GM19397 (cell line): ENCODE measurements at regions not wholly inside any gene's neighbourhood (a gene's known extent, or its start where the extent isn't known, plus 50 kb on each side); places are given as distances from the start of the nearest gene placed in this dataset.
"Not testable (repeated sequence)": the region's sequence is repeated elsewhere in the genome, so short reads cannot be mapped to it uniquely, and the experiment has no call there.

ENCODE experiments used
- ATAC-seq: cut with Tn5 transposase; IDR thresholded peaks from one replicate; pipeline ENCODE4 v1.9.1; 2021; ENCODE audit warnings: mild to moderate bottlenecking, moderate library complexity; ENCODE audit not compliant: unreplicated experiment

GRCh38 chr12:31162896-31163560 is 89.4 kb downstream of the DDX11 start:
- ATAC-seq: not testable (repeated sequence)

- ATAC-seq: not testable (repeated sequence)
Observed at GRCh38 chr12:31174293-31174692, 100.6 kb downstream of the DDX11 start.

- ATAC-seq: not testable (repeated sequence)
Observed at GRCh38 chr12:31177514-31177913, 103.9 kb downstream of the DDX11 start.

DNA sequence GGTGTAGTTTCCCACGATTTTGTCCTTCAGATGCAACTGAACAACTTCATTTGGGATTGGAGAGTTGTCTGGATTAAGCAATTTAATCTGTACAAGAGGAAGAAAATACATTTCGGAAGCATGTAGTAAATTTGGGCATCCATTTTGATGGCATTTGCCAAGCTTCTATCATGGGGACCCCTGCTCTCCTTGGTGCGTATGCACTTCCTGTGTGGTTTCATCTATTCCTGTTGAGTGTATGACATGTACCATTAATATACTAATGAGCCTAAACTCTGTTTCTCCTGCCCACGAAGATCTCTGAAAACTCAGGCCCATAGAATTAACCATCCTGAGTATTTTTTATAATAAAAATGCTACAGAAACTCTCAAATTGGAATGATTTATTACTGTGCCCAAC is 105.2 kb downstream of the DDX11 start:
- ATAC-seq: not testable (repeated sequence)

DNA sequence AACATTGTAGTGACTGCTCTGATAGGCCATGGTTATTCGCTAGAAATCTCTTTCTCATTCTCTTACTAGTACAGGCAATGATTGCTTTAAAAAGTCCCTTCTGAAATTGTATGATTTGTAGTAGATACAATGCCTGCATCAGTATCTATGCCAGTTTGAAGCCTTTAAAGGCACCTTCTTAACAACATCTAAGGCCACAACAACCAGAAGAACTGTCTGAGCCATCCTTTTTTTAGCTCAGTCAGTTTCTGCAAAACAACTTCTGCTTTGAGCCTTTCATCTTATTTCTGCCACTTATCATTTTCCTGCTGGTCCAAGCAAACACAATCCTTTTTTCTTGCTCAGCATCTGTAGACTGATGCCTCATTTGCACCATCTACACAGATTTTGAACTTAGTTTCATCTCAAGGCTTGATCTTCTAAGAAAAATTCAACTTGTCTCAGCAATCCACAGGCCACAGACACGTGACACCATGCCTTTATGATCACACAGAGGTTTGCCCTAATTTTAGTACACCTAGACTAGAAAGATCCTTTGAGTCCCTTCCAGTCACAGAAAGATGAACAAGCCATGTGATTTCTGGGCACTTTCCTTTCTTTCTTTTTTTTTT is 106.1 kb downstream of the DDX11 start:
- ATAC-seq: not testable (repeated sequence)

- not testable (repeated sequence) for ATAC-seq
Observed at GRCh38 chr12:31182571-31182970, 108.9 kb downstream of the DDX11 start.

- not testable (repeated sequence) for ATAC-seq
Observed at GRCh38 chr12:31183107-31183506, 109.4 kb downstream of the DDX11 start.

- ATAC-seq: not testable (repeated sequence)
Observed at GRCh38 chr12:31183899-31184298, 110.2 kb downstream of the DDX11 start.

DNA sequence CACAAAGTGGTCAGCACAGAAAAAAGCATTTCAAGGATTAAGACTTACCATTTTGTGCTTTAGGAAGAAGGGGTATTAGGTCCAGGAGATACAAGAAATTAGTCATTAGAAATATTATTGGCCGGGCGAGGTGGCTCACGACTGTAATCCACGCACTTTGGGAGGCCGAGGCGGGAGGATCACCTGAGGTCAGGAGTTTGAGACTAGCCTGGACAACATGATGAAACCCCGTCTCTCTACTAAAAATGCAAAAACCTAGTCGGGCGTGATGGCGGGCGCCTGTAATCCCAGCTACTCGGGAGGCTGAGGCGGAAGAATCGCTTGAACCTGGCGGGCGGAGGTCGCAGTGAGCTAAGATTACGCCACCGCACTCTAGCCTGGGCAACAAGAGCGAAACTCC is 111.0 kb downstream of the DDX11 start:
- not testable (repeated sequence) for ATAC-seq

- ATAC-seq: peak; percentile 61
Observed at GRCh38 chr12:31192689-31193088, 119.0 kb downstream of the DDX11 start.

DNA sequence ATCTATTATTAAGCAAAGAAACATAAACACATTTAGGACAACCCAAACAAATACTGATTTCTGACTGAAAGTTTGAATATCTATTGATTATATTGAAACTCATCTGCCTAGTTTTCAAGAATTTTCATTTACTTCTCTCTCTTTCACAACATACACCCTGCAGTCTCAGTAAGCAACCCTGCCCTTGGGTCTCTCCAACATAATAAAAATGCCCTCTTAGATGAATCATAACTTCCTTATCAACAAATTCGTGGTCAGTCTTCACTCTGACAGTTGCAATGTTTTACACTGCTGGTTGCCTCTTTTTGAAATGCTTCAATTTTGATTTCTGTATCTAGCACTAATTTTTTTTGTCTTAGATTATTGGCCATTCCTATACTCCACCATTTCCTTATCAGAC is 122.0 kb downstream of the DDX11 start:
- ATAC-seq: not testable (repeated sequence)

DNA sequence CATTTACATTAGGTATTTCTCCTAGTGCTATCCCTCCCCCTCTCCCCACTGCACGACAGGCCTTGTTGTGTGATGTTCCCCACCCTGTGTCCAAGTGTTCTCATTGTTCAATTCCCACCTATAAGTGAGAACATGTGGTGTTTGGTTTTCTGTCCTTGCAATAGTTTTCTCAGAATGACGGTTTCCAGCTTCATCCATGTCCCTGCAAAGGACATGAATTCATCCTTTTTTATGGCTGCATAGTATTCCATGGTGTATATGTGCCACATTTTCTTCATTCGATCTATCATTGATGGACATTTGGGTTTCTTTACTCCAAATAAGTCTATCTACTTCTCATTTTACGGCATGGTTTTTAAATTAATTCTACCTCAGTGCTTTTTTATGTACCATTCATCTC is 125.8 kb downstream of the DDX11 start:
- not testable (repeated sequence) for ATAC-seq

DNA sequence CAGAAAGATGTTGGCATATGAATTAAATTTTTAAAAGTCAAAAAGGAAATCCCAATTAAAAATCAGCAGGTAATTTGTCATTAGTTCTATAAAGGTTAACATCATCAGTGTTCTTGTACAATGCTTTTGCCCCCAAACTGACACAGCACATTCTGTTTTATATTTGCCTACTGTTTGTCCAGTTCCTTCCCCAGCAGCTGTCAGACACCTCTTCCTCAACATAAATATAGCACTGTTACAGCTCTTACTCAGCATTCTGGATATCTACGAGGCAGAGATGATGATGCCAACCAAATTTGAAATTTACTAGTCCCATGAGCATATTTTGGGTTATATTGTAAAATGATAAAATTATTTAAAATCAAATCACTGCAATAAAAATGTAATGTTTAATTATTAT is 124.6 kb downstream of the SINHCAF start:
- ATAC-seq: no peak

- ATAC-seq: no peak
Observed at GRCh38 chr12:31203261-31203660, 122.7 kb downstream of the SINHCAF start.

DNA sequence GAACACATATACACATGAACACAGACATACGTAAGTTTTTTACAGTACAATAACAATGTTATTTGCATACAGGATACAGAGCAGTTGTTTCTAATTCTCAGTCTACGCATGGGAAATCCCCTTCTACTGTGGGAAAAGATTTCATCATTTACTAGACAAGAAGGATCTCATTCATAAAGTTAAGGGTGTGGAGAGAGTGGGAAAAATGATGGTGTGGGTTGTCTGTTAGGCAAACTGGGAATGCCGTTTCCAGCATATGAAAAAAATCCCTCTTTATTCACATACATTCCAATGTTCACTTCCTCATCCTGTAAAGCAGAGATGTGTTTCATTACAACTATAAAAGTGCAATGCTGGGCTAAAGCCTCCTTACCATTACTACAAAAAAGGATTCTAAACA is 120.9 kb downstream of the SINHCAF start:
- peak; percentile 93 for ATAC-seq

GRCh38 chr12:31206038-31206670 is 119.8 kb downstream of the SINHCAF start:
- no peak for ATAC-seq

DNA sequence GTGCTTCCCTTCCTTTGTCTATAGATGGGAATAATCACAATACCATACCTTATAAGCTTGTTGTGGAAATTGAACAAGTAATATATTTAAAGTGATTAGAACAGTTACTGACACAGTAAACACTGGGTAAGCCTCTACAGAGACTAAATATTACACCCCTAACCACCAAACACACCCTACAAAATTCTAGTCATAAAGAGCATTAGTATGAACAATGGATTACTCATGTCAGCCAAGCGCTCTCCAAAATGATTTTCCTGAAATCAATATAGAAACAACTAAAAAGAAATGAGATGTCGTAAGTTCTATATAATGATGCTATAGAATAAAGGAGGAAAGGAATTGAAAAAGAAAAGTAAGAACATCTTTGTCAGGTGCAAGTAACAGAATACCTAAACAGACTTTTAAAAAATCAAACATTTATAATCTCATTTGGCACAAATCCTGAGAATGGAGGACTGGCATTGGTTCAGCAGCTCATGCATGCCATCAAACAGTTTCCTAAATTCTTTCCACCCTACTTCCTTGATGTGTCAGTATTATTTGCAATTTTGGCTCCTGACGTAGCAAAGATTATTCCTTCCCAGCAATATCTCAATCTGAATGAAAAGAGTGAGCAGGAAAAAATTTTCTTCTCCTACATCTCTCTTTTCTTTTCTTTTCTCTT is 118.0 kb downstream of the SINHCAF start:
- no peak for ATAC-seq

DNA sequence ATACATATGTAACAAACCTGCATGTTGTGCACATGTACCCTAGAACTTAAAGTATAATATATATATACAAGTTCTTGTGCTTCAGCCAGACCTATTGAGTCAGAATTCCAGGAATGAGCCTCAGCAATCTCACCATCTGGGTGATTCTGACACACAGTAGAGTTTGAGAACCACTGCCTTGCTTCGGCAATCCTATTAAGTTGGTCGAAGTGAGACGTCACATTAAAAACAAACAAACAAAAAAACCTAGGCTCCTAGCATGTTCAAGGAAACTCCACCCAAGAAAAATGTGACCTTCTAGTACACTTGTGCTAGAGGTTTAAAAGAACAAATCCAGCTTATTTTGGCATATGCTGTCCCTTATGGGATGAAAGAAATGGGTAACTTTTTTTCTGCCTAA is 115.8 kb downstream of the SINHCAF start:
- ATAC-seq: no peak

- no peak for ATAC-seq
Observed at GRCh38 chr12:31210541-31210940, 115.4 kb downstream of the SINHCAF start.

DNA sequence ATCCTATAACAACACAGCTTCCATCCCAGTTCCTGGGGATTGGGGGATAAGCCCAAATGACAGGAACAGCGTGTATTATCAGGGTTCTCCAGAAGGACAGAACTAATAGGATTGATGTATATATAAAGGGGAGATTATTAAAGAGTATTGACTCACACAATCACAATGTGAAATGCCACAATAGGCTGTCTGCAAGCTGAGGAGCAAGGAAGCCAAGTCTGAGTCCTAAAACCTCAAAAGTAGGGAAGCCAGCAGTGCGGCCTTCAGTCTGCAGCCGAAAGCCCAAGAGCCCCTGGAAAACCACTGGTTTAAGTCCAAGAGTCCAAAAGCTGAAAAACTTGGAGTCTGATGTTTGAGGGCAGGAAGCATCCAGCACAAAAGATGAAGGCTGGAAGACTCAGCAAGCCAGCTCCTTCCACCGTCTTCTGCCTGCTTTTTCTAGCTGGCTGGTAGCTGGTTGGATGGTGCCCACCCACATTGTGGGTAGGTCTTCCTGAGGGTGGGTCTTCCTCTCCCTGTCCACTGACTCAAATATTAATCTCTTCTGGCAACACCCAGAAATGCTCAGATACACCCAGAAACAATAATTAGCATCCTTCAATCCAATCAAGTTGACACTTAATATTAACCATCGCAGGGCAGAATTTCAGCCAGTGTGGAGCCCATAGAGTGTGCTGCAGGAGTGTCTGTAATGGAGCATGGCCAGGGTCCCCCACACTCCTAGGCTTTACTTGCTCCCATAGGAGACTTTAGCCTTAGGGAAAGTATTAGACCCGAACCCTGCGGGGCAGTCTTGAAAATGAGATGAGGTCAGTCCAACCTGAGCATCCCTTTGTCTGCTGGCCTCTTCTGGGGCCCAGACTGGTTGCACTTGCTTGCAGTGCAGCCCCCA is 111.1 kb downstream of the SINHCAF start:
- ATAC-seq: no peak
